ENCODE measurements at regions not wholly inside any gene's neighbourhood (a gene's known extent, or its start where the extent isn't known, plus 50 kb on each side); places are given as distances from the start of the nearest gene placed in this dataset.
"Not testable (repeated sequence)": the region's sequence is repeated elsewhere in the genome, so short reads cannot be mapped to it uniquely, and the experiment has no call there.

- peak overlapping the region; percentile 55; the same call in 1 of the 2 replicates for H3K4me2 ChIP-seq (ENCODE audit: insufficient read depth, low read length)
- peak overlapping the region; percentile 62; the same call in 1 of the 3 replicates for H3K27ac ChIP-seq (ENCODE audit: extremely low read depth, low read depth, low read length)
- in situ Hi-C loops (cut with MboI); POLR2A ChIA-PET; H3K36me3 ChIP-seq (ENCODE audit: control insufficient read depth, insufficient read depth, low read length); H3K27me3 ChIP-seq (ENCODE audit: control insufficient read depth in 2 of 2, insufficient read depth in 2 of 2, low read length in 2 of 2); FAIRE-seq; intact Hi-C loops (cut with micrococcal nuclease); H3K79me2 ChIP-seq (ENCODE audit: control insufficient read depth, insufficient read depth, low read length); H3K4me1 ChIP-seq (replicated peaks in 1 of 2; ENCODE audit: control insufficient read depth in 2 of 2, insufficient read depth in 2 of 2, low read length in 2 of 2); ATAC-seq; CTCF ChIA-PET (ENCODE audit: low intra/inter-chr PET ratio); H3K9me3 ChIP-seq (replicated peaks; ENCODE audit: control insufficient read depth, insufficient read depth, low read depth, low read length); H3K9me1 ChIP-seq (ENCODE audit: control insufficient read depth, insufficient read depth, low read length); H4K20me1 ChIP-seq (replicated peaks; ENCODE audit: control insufficient read depth, insufficient read depth, low read length): not testable (repeated sequence)
- TSS peak; percentile 90 for BruUV-seq (replicated peaks)
- TF ChIP-seq HCFC1 (IDR thresholded peaks at IDR 0.05; ENCODE audit: low read depth, low read length) (peak; percentile 16; the same call in 1 of the 2 replicates), CHD2 (IDR thresholded peaks at IDR 0.05; ENCODE audit: low read depth, low read length) (peak; percentile 80), RBFOX2 (IDR thresholded peaks at IDR 0.05; ENCODE audit: low read depth, low read length) (peak; percentile 39; the same call in 1 of the 2 replicates)
- H3K9ac ChIP-seq (ENCODE audit: insufficient read depth in 1 of 2, low read depth in 2 of 2, low read length in 2 of 2): peak overlapping the region; percentile 25 to 64; a peak in 3 of 4 replicates
- 15% methylated on average over 21 of the region's 39 CpGs for WGBS (ENCODE audit: insufficient coverage, low coverage, missing lambda C conversion rate)
- H3K4me3 ChIP-seq: peak overlapping the region; percentile 23
- peak in 1 of 4 experiments; percentile 15 for DNase-seq (ENCODE audit: extremely low read depth in 1 of 4, low spot score in 3 of 4)
- peak overlapping the region; percentile 26; the same call in 1 of the 2 replicates for H2AFZ ChIP-seq (ENCODE audit: low read depth, low read length)
These were observed 313.0 kb upstream of the ZNF337 start for GRCh38 chr20:26009402-26010223.

DNA sequence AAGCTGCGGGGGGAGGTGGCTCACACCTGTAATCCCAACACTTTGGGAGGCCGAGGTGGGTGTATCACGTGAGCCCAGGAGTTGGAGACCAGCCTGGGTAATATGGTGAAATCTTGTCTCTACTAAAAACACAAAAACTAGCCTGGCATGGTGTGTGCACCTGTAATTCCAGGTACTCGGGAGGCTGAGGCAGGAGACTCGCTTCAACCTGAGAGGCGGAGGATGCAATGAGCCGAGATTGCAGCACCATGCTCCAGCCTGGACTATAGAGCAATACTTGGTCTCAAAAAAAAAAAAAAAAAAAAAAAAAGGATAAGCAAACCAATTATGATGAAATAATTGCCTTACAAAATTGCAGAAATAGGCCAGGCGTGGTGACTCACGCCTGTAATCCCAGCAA, 311.4 kb upstream of the ZNF337 start:
- ATAC-seq; H3K4me2 ChIP-seq (ENCODE audit: insufficient read depth, low read length); H3K79me2 ChIP-seq (ENCODE audit: control insufficient read depth, insufficient read depth, low read length); CTCF ChIA-PET (ENCODE audit: low intra/inter-chr PET ratio); BruUV-seq (replicated peaks); H3K9me3 ChIP-seq (replicated peaks; ENCODE audit: control insufficient read depth, insufficient read depth, low read depth, low read length); H3K9ac ChIP-seq (ENCODE audit: insufficient read depth in 1 of 2, low read depth in 2 of 2, low read length in 2 of 2); H3K27ac ChIP-seq (ENCODE audit: extremely low read depth, low read depth, low read length); intact Hi-C loops (cut with micrococcal nuclease); DNase-seq (ENCODE audit: extremely low read depth in 1 of 4, low spot score in 3 of 4); H3K27me3 ChIP-seq (ENCODE audit: control insufficient read depth in 2 of 2, insufficient read depth in 2 of 2, low read length in 2 of 2); H4K20me1 ChIP-seq (replicated peaks; ENCODE audit: control insufficient read depth, insufficient read depth, low read length); H2AFZ ChIP-seq (ENCODE audit: low read depth, low read length); H3K36me3 ChIP-seq (ENCODE audit: control insufficient read depth, insufficient read depth, low read length); in situ Hi-C loops (cut with MboI); POLR2A ChIA-PET; FAIRE-seq; H3K4me3 ChIP-seq; H3K4me1 ChIP-seq (replicated peaks in 1 of 2; ENCODE audit: control insufficient read depth in 2 of 2, insufficient read depth in 2 of 2, low read length in 2 of 2); H3K9me1 ChIP-seq (ENCODE audit: control insufficient read depth, insufficient read depth, low read length): not testable (repeated sequence)
- 47% methylated on average over 3 of the region's 9 CpGs for WGBS (ENCODE audit: insufficient coverage, low coverage, missing lambda C conversion rate)

GRCh38 chr20:26006164-26006563, 309.5 kb upstream of the ZNF337 start:
- H3K9ac ChIP-seq (ENCODE audit: insufficient read depth in 1 of 2, low read depth in 2 of 2, low read length in 2 of 2); H3K4me3 ChIP-seq; H3K4me1 ChIP-seq (replicated peaks in 1 of 2; ENCODE audit: control insufficient read depth in 2 of 2, insufficient read depth in 2 of 2, low read length in 2 of 2); CTCF ChIA-PET (ENCODE audit: low intra/inter-chr PET ratio); ATAC-seq; DNase-seq (ENCODE audit: extremely low read depth in 1 of 4, low spot score in 3 of 4); in situ Hi-C loops (cut with MboI); H4K20me1 ChIP-seq (replicated peaks; ENCODE audit: control insufficient read depth, insufficient read depth, low read length); BruUV-seq (replicated peaks); H2AFZ ChIP-seq (ENCODE audit: low read depth, low read length); FAIRE-seq; H3K27me3 ChIP-seq (ENCODE audit: control insufficient read depth in 2 of 2, insufficient read depth in 2 of 2, low read length in 2 of 2); intact Hi-C loops (cut with micrococcal nuclease); POLR2A ChIA-PET; H3K27ac ChIP-seq (ENCODE audit: extremely low read depth, low read depth, low read length); H3K4me2 ChIP-seq (ENCODE audit: insufficient read depth, low read length); H3K9me1 ChIP-seq (ENCODE audit: control insufficient read depth, insufficient read depth, low read length); H3K36me3 ChIP-seq (ENCODE audit: control insufficient read depth, insufficient read depth, low read length); H3K9me3 ChIP-seq (replicated peaks; ENCODE audit: control insufficient read depth, insufficient read depth, low read depth, low read length); H3K79me2 ChIP-seq (ENCODE audit: control insufficient read depth, insufficient read depth, low read length): not testable (repeated sequence)
- 5% methylated on average over 2 of the region's 4 CpGs for WGBS (ENCODE audit: insufficient coverage, low coverage, missing lambda C conversion rate)
